Body of pancreas (tissue), 4 donors: ENCODE measurements at regions not wholly inside any gene's neighbourhood (a gene's known extent, or its start where the extent isn't known, plus 50 kb on each side); places are given as distances from the start of the nearest gene placed in this dataset.

Experiments used
- ATAC-seq: fragments of 150-250 bp; one replicate; pipeline ENCODE4 v1.9.1; 2016
- DNase-seq, 4 donors: peaks; one replicate each; pipeline ENCODE4 v3.0.0-alpha.2; 2019
- H3K27ac ChIP-seq, 4 donors: fragments of 200-600 bp; sonication (generic); 1 replicate in 3 of 4; 2 replicates in 1 of 4; pipeline versions ENCODE4 v1.5.1 to v1.6.1; 2016 to 2019; ENCODE audit warnings: mild to moderate bottlenecking in 1 of 4, mixed read lengths in 1 of 4, moderate library complexity in 1 of 4
- H3K27me3 ChIP-seq, 2 donors: fragments of 200-600 bp; sonication (generic); one replicate each; pipeline ENCODE4 v1.6.0; 2016; ENCODE audit warnings: mild to moderate bottlenecking in 1 of 2
- H3K36me3 ChIP-seq, 2 donors: fragments of 200-600 bp; sonication (generic); replicated peaks in 1 of 2; 2 replicates each; pipeline ENCODE4 v1.5.1; 2016; ENCODE audit warnings: low read depth in 2 of 2; ENCODE audit not compliant: insufficient read depth in 1 of 2
- H3K4me1 ChIP-seq: fragments of 200-600 bp; sonication (generic); one replicate; pipeline ENCODE4 v1.6.0; 2016
- H3K4me3 ChIP-seq, 2 donors: fragments of 200-600 bp; sonication (generic); 1 replicate in 1 of 2; 2 replicates in 1 of 2; pipeline ENCODE4 v1.5.1; 2016 to 2019
- H3K9me3 ChIP-seq, 3 donors: fragments of 200-600 bp; sonication (generic); 1 replicate in 2 of 3; 2 replicates in 1 of 3; pipeline ENCODE4 v1.5.1; 2016
- POLR2A ChIP-seq, 3 donors: fragments of 450-650 bp; IDR thresholded peaks; one replicate each; pipeline ENCODE4 v1.6.1; 2016; ENCODE audit warnings: antibody characterized with exemption in 3 of 3, mild to moderate bottlenecking in 2 of 3
- WGBS, 2 donors: methylation state at CpG; one replicate each; pipeline ENCODE4 v1.1.5; 2017; 5-methylcytosine and 5-hydroxymethylcytosine counted together
- intact Hi-C: fragments of 100-400 bp; cut with DNase I; formaldehyde crosslinking; loops from one replicate; pipeline ENCODE4 v1.15.1; 2023
- TF ChIP-seq, protein P1 (sequence below), 7 experiments: fragments of 450-650 bp in 4 of 7; fragments of 200-600 bp in 3 of 7; sonication (generic) in 3 of 7; IDR thresholded peaks; one replicate each; pipeline ENCODE4 v1.5.1; 2016 to 2019; ENCODE audit warnings: antibody characterized with exemption in 7 of 7

DNA sequence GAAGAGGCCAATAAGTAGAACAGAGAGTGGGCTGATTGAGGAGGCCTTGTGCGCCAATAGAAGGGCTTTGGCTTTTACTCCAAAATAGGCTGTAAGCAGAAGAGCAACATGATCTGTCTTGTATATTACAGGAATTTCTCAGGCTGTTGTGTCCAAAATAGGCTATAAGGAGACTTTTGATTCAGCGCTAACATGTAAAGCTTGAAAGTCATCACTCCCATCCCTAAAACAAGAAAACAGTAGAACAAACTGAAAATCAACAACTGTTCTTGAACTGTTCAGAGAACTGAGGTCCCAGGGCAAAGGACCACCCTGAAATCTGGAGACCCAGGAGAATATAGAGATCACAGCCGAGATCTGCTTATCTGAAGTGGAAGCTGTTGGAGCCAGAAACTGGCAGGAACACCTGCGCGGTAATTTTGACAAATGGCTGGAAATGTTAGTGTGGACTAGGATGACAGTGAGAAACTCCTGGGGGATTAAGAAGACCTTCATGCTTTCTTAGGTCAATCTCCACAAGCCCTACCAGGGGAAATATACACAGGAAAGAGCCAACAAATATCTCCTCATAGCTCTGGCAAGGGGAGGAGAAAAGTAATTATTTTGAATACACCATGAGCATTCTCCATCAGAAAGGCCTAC, 258.6 kb downstream of the RBM43 start:
- ATAC-seq, result no peak
- H3K9me3 ChIP-seq, result no peaks in the 10 kb centered on the region

GRCh38 chr2:150997702-150998440, 263.8 kb downstream of the RBM43 start:
- Histone ChIP-seq H3K27me3 (no peaks in the 10 kb centered on the region), H3K9me3 (no peaks in the 10 kb centered on the region), H3K27ac (no peak overlapping the region), H3K36me3 (no peaks in the 10 kb centered on the region), H3K4me1 (no peaks in the 10 kb centered on the region), H3K4me3 (no peak overlapping the region)
- intact Hi-C loops, result no loop called here
- DNase-seq, result no peak
- ATAC-seq, result no peak
- 50 to 58% methylated on average over 7 of the region's 7 CpGs for WGBS, 2 donors
- TF ChIP-seq, protein P1, sequence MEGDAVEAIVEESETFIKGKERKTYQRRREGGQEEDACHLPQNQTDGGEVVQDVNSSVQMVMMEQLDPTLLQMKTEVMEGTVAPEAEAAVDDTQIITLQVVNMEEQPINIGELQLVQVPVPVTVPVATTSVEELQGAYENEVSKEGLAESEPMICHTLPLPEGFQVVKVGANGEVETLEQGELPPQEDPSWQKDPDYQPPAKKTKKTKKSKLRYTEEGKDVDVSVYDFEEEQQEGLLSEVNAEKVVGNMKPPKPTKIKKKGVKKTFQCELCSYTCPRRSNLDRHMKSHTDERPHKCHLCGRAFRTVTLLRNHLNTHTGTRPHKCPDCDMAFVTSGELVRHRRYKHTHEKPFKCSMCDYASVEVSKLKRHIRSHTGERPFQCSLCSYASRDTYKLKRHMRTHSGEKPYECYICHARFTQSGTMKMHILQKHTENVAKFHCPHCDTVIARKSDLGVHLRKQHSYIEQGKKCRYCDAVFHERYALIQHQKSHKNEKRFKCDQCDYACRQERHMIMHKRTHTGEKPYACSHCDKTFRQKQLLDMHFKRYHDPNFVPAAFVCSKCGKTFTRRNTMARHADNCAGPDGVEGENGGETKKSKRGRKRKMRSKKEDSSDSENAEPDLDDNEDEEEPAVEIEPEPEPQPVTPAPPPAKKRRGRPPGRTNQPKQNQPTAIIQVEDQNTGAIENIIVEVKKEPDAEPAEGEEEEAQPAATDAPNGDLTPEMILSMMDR (IDR thresholded peaks at IDR 0.05), result no peak
- no peak for TF ChIP-seq POLR2A (IDR thresholded peaks at IDR 0.05)

More for the DNA sequence above, 258.6 kb downstream of the RBM43 start:
- Histone ChIP-seq H3K27ac (no peak overlapping the region), H3K4me1 (no peaks in the 10 kb centered on the region), H3K27me3 (no peaks in the 10 kb centered on the region), H3K36me3 (no peaks in the 10 kb centered on the region), H3K4me3 (no peak overlapping the region)
- 84 to 91% methylated on average over 5 of the region's 5 CpGs for WGBS, 2 donors
- intact Hi-C loops, result no loop called here
- no peak for DNase-seq
- TF ChIP-seq POLR2A (IDR thresholded peaks at IDR 0.05), result no peak
- TF ChIP-seq, protein P1 (IDR thresholded peaks at IDR 0.05), result no peak

DNA sequence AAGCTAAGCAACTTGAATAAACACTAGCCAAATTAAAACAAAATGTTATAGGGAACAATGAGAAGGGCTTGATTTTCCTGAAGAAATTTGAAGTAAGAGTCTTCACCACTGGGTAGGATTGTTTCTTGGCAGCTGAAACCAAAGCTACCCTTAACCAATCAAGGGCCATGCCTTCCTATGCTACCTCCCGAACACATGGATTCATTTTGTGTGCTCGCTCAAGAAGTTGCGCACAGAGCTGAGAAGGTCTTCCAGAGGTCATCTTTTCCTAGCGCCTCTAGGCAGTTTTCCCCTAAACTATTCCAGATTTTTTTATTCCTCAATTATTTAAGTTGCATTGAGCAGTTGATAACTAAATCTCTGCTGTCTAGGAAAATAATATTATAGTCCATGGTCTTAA, 264.6 kb downstream of the RBM43 start:
- ATAC-seq, result no peak
- WGBS, 2 donors, result 80 to 90% methylated on average over 4 of the region's 4 CpGs
- H3K9me3 ChIP-seq, result no peaks in the 10 kb centered on the region
- TF ChIP-seq, protein P1 (IDR thresholded peaks at IDR 0.05), result no peak
- TF ChIP-seq POLR2A (IDR thresholded peaks at IDR 0.05), result no peak
- intact Hi-C loops, result no loop called here
- H3K36me3 ChIP-seq, result no peaks in the 10 kb centered on the region
- no peaks in the 10 kb centered on the region for H3K4me1 ChIP-seq
- H3K27ac ChIP-seq, result no peak overlapping the region
- H3K27me3 ChIP-seq, result no peaks in the 10 kb centered on the region
- DNase-seq, result no peak
- no peak overlapping the region for H3K4me3 ChIP-seq

GRCh38 chr2:150994076-150994475, 267.6 kb downstream of the RBM43 start:
- H3K27me3 ChIP-seq, result no peaks in the 10 kb centered on the region
- no peaks in the 10 kb centered on the region for H3K4me1 ChIP-seq
- no peaks in the 10 kb centered on the region for H3K9me3 ChIP-seq
- no peak for ATAC-seq
- WGBS, 2 donors, result 55 to 62% methylated on average over 2 of the region's 2 CpGs
- no peaks in the 10 kb centered on the region for H3K36me3 ChIP-seq
- intact Hi-C loops, result no loop called here
- H3K4me3 ChIP-seq, result no peak overlapping the region
- no peak for DNase-seq
- H3K27ac ChIP-seq, result no peak overlapping the region
- TF ChIP-seq, protein P1 (IDR thresholded peaks at IDR 0.05), result no peak
- TF ChIP-seq POLR2A (IDR thresholded peaks at IDR 0.05), result no peak
